GM23338 (cell line): ENCODE measurements at regions not wholly inside any gene's neighbourhood (a gene's known extent, or its start where the extent isn't known, plus 50 kb on each side); places are given as distances from the start of the nearest gene placed in this dataset.

ENCODE experiments used
- ATAC-seq: fragments of 200-7000 bp; cut with Tn5 transposase; 3 replicates; pipeline ENCODE4 v1.9.1; 2020
- DNase-seq: peaks from one replicate; pipeline ENCODE4 v3.0.0-alpha.2; 2015; ENCODE audit warnings: low spot score
- H2AFZ ChIP-seq: fragments of 200-600 bp; sonication (generic); 2 replicates; pipeline ENCODE4 v1.8.0; 2016; ENCODE audit warnings: antibody characterized with exemption, mild to moderate bottlenecking, moderate library complexity
- H3F3A ChIP-seq: fragments of 200-600 bp; sonication (generic); replicated peaks from 2 replicates; pipeline ENCODE4 v1.8.0; 2017; ENCODE audit warnings: antibody characterized with exemption, mixed run types, low read depth
- H3K27ac ChIP-seq: fragments of 200-600 bp; sonication (generic); 2 replicates; pipeline ENCODE4 v1.6.1; 2016; ENCODE audit warnings: low read depth
- H3K27me3 ChIP-seq: fragments of 200-600 bp; sonication (generic); 2 replicates; pipeline ENCODE4 v1.8.0; 2016; ENCODE audit warnings: mild to moderate bottlenecking, mixed run types, moderate library complexity; ENCODE audit not compliant: insufficient read depth
- H3K36me3 ChIP-seq: fragments of 200-600 bp; sonication (generic); 2 replicates; pipeline ENCODE4 v1.8.0; 2016; ENCODE audit warnings: mild to moderate bottlenecking; ENCODE audit not compliant: insufficient read depth
- H3K4me1 ChIP-seq: fragments of 200-600 bp; sonication (generic); 2 replicates; pipeline ENCODE4 v1.8.0; 2016; ENCODE audit warnings: mild to moderate bottlenecking, moderate library complexity; ENCODE audit not compliant: insufficient read depth
- H3K4me2 ChIP-seq: fragments of 200-600 bp; sonication (generic); 2 replicates; pipeline ENCODE4 v1.7.1; 2017; ENCODE audit warnings: mixed run types
- H3K4me3 ChIP-seq: fragments of 200-600 bp; sonication (generic); 2 replicates; pipeline ENCODE4 v1.6.1; 2016; ENCODE audit warnings: mixed run types
- H3K79me2 ChIP-seq: fragments of 200-600 bp; sonication (generic); replicated peaks from 2 replicates; pipeline ENCODE4 v1.8.0; 2017; ENCODE audit warnings: mild to moderate bottlenecking; ENCODE audit not compliant: insufficient read depth
- H3K9me2 ChIP-seq: fragments of 200-600 bp; sonication (generic); 2 replicates; pipeline ENCODE4 v1.8.0; 2017; ENCODE audit not compliant: insufficient read depth
- H4K20me1 ChIP-seq: fragments of 200-600 bp; sonication (generic); replicated peaks from 2 replicates; pipeline ENCODE4 v1.8.0; 2017; ENCODE audit warnings: mild to moderate bottlenecking; ENCODE audit not compliant: insufficient read depth
- H3K27ac Mint-ChIP-seq: 2 replicates; pipeline ENCODE4 v1.8.0; 2020; ENCODE audit warnings: inconsistent platforms, mild to moderate bottlenecking, moderate library complexity, mixed read lengths
- H3K27me3 Mint-ChIP-seq: 3 replicates; pipeline ENCODE4 v1.8.0; 2022; ENCODE audit warnings: low read depth, mild to moderate bottlenecking, moderate library complexity, mixed read lengths, inconsistent platforms; ENCODE audit not compliant: insufficient read depth, poor library complexity
- H3K36me3 Mint-ChIP-seq: 3 replicates; pipeline ENCODE4 v1.8.0; 2021; ENCODE audit warnings: low read depth, mild to moderate bottlenecking, inconsistent platforms, moderate library complexity, mixed read lengths
- H3K4me1 Mint-ChIP-seq: 3 replicates; pipeline ENCODE4 v1.8.0; 2020; ENCODE audit warnings: mild to moderate bottlenecking, inconsistent platforms, mixed read lengths
- H3K4me3 Mint-ChIP-seq: 3 replicates; pipeline ENCODE4 v1.8.0; 2021; ENCODE audit warnings: moderate library complexity, mild to moderate bottlenecking, inconsistent platforms, mixed read lengths
- H3K9me3 Mint-ChIP-seq: 3 replicates; pipeline ENCODE4 v1.8.0; 2020; ENCODE audit warnings: moderate library complexity, mild to moderate bottlenecking, inconsistent platforms, mixed read lengths
- EZH2 ChIP-seq: fragments of 200-600 bp; sonication (generic); IDR thresholded peaks from one replicate; pipeline ENCODE4 v1.8.0; 2017; ENCODE audit warnings: antibody characterized with exemption, mild to moderate bottlenecking, low read depth; ENCODE audit not compliant: unreplicated experiment
- EZH2phosphoT487 ChIP-seq: fragments of 200-600 bp; sonication (generic); IDR thresholded peaks from one replicate; pipeline ENCODE4 v1.8.1; 2018; ENCODE audit warnings: antibody characterized with exemption; ENCODE audit not compliant: unreplicated experiment
- JUNB ChIP-seq: IDR thresholded peaks from one replicate; pipeline ENCODE4 v1.6.1; 2016; ENCODE audit warnings: antibody characterized with exemption; ENCODE audit not compliant: unreplicated experiment
- POLR2AphosphoS5 ChIP-seq: IDR thresholded peaks from 2 replicates; pipeline ENCODE4 v1.6.1; 2016; ENCODE audit warnings: antibody characterized with exemption, low read depth
- STAT1 ChIP-seq: IDR thresholded peaks from one replicate; pipeline ENCODE4 v1.6.1; 2016; ENCODE audit warnings: antibody characterized with exemption; ENCODE audit not compliant: unreplicated experiment
- ZNF331 ChIP-seq: fragments of 250-450 bp; sonication (Bioruptor Pico); IDR thresholded peaks from 2 replicates; pipeline ENCODE4 v1.5.0; 2020; ENCODE audit warnings: low read depth, mild to moderate bottlenecking, moderate library complexity
- TF ChIP-seq, protein P1 (sequence below): fragments of 250-450 bp; sonication (Bioruptor Pico); IDR thresholded peaks from 2 replicates; pipeline ENCODE4 v1.5.0; 2020; ENCODE audit warnings: mild to moderate bottlenecking, moderate library complexity
- TF ChIP-seq, protein P2 (sequence below): IDR thresholded peaks from 2 replicates; pipeline ENCODE4 v1.6.1; 2016; ENCODE audit warnings: antibody characterized with exemption

DNA sequence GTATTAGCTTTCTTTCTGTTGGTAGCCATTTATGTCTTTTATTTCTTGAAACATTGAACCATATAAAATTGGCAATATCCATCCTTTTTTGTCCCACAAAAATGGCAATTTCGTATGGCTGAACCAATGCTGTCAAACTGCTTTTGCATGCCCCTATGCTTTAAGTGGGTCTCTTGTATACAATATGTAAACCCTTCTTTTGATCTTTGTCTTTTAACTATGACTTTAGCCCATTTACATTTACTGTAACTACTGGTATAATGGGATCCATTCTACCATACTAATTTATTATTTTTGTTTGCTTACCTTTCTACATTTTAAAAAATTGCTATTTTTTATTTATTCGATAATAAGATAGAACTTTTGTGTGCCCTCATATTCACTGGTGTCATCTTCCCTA is 93.4 kb downstream of the TENT4A start:
- Histone ChIP-seq H2AFZ (no peak overlapping the region), H3F3A (no peaks in the 10 kb centered on the region), H3K4me1 (no peaks in the 10 kb centered on the region), H3K9me2 (no peaks in the 10 kb centered on the region), H3K4me3 (no peak overlapping the region), H3K27ac (no peak overlapping the region), H3K79me2 (no peaks in the 10 kb centered on the region), H3K36me3 (no peaks in the 10 kb centered on the region), H3K4me2 (no peak overlapping the region), H4K20me1 (no peaks in the 10 kb centered on the region), H3K27me3 (no peaks in the 10 kb centered on the region)
- H3K9me3 Mint-ChIP-seq: peaks cover 25% of the 10 kb centered on the region
- no peak for ATAC-seq
- no peak overlapping the region for H3K27ac Mint-ChIP-seq
- peaks cover 9% of the 10 kb centered on the region; the same call in 2 of the 3 replicates for H3K36me3 Mint-ChIP-seq
- TF ChIP-seq EZH2phosphoT487 (no peak), ZNF331 (CRISPR knock-in tag) (no peak), POLR2AphosphoS5 (no peak), JUNB (no peak)
- TF ChIP-seq, protein P1, sequence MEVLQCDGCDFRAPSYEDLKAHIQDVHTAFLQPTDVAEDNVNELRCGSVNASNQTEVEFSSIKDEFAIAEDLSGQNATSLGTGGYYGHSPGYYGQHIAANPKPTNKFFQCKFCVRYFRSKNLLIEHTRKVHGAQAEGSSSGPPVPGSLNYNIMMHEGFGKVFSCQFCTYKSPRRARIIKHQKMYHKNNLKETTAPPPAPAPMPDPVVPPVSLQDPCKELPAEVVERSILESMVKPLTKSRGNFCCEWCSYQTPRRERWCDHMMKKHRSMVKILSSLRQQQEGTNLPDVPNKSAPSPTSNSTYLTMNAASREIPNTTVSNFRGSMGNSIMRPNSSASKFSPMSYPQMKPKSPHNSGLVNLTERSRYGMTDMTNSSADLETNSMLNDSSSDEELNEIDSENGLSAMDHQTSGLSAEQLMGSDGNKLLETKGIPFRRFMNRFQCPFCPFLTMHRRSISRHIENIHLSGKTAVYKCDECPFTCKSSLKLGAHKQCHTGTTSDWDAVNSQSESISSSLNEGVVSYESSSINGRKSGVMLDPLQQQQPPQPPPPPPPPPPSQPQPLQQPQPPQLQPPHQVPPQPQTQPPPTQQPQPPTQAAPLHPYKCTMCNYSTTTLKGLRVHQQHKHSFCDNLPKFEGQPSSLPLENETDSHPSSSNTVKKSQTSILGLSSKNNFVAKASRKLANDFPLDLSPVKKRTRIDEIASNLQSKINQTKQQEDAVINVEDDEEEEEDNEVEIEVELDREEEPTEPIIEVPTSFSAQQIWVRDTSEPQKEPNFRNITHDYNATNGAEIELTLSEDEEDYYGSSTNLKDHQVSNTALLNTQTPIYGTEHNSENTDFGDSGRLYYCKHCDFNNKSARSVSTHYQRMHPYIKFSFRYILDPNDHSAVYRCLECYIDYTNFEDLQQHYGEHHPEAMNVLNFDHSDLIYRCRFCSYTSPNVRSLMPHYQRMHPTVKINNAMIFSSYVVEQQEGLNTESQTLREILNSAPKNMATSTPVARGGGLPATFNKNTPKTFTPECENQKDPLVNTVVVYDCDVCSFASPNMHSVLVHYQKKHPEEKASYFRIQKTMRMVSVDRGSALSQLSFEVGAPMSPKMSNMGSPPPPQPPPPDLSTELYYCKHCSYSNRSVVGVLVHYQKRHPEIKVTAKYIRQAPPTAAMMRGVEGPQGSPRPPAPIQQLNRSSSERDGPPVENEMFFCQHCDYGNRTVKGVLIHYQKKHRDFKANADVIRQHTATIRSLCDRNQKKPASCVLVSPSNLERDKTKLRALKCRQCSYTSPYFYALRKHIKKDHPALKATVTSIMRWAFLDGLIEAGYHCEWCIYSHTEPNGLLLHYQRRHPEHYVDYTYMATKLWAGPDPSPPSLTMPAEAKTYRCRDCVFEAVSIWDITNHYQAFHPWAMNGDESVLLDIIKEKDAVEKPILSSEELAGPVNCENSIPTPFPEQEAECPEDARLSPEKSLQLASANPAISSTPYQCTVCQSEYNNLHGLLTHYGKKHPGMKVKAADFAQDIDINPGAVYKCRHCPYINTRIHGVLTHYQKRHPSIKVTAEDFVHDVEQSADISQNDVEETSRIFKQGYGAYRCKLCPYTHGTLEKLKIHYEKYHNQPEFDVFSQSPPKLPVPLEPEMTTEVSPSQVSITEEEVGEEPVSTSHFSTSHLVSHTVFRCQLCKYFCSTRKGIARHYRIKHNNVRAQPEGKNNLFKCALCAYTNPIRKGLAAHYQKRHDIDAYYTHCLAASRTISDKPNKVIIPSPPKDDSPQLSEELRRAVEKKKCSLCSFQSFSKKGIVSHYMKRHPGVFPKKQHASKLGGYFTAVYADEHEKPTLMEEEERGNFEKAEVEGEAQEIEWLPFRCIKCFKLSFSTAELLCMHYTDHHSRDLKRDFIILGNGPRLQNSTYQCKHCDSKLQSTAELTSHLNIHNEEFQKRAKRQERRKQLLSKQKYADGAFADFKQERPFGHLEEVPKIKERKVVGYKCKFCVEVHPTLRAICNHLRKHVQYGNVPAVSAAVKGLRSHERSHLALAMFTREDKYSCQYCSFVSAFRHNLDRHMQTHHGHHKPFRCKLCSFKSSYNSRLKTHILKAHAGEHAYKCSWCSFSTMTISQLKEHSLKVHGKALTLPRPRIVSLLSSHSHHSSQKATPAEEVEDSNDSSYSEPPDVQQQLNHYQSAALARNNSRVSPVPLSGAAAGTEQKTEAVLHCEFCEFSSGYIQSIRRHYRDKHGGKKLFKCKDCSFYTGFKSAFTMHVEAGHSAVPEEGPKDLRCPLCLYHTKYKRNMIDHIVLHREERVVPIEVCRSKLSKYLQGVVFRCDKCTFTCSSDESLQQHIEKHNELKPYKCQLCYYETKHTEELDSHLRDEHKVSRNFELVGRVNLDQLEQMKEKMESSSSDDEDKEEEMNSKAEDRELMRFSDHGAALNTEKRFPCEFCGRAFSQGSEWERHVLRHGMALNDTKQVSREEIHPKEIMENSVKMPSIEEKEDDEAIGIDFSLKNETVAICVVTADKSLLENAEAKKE: no peak
- H3K4me3 Mint-ChIP-seq: no peak overlapping the region
- no peak for DNase-seq
- no peaks in the 10 kb centered on the region for H3K27me3 Mint-ChIP-seq
- H3K4me1 Mint-ChIP-seq: no peaks in the 10 kb centered on the region

DNA sequence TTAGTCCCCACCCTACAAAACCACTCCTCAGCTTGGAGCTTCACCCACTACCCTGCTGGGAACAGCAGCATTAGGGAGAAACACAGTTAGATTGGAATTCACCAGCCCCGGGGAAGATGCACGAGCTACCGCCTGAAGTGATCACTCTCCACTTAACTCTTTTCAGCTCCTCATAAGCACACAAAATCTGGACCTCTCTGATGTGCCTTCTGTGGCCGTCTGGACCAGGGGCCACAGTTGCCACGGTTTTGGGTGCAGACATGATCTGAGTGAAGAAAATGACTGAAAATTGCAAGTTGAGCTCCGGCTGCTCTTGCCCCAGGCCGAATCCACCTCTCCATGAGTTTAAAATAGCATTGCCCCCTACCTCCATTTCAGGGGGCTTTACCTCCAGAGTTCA is 95.2 kb downstream of the TENT4A start:
- no peaks in the 10 kb centered on the region for H3K36me3 ChIP-seq
- no peak overlapping the region for H3K27ac ChIP-seq
- H3K9me3 Mint-ChIP-seq: peaks cover 10% of the 10 kb centered on the region; the same call in 1 of the 3 replicates
- no peaks in the 10 kb centered on the region for H4K20me1 ChIP-seq
- H3F3A ChIP-seq: no peaks in the 10 kb centered on the region
- H3K4me1 Mint-ChIP-seq: no peaks in the 10 kb centered on the region
- H3K4me2 ChIP-seq: no peak overlapping the region
- no peak overlapping the region for H2AFZ ChIP-seq
- H3K27ac Mint-ChIP-seq: no peak overlapping the region
- no peak overlapping the region for H3K4me3 Mint-ChIP-seq
- no peaks in the 10 kb centered on the region for H3K9me2 ChIP-seq
- ATAC-seq (no peak), DNase-seq (no peak)
- H3K4me3 ChIP-seq: no peak overlapping the region
- H3K4me1 ChIP-seq: no peaks in the 10 kb centered on the region
- peaks cover 3% of the 10 kb centered on the region; the same call in 1 of the 3 replicates for H3K36me3 Mint-ChIP-seq
- no peaks in the 10 kb centered on the region for H3K27me3 Mint-ChIP-seq
- no peaks in the 10 kb centered on the region for H3K27me3 ChIP-seq
- H3K79me2 ChIP-seq: no peaks in the 10 kb centered on the region
- TF ChIP-seq EZH2phosphoT487: no peak
- TF ChIP-seq STAT1: no peak
- TF ChIP-seq EZH2: no peak
- no peak for TF ChIP-seq ZNF331 (CRISPR knock-in tag)
- TF ChIP-seq, protein P2, sequence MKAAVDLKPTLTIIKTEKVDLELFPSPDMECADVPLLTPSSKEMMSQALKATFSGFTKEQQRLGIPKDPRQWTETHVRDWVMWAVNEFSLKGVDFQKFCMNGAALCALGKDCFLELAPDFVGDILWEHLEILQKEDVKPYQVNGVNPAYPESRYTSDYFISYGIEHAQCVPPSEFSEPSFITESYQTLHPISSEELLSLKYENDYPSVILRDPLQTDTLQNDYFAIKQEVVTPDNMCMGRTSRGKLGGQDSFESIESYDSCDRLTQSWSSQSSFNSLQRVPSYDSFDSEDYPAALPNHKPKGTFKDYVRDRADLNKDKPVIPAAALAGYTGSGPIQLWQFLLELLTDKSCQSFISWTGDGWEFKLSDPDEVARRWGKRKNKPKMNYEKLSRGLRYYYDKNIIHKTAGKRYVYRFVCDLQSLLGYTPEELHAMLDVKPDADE: no peak
